SK-N-MC (cell line): ENCODE measurements at regions not wholly inside any gene's neighbourhood (a gene's known extent, or its start where the extent isn't known, plus 50 kb on each side); places are given as distances from the start of the nearest gene placed in this dataset.

Experiments
- EZH2 ChIP-seq: fragments of 200-600 bp; sonication (generic); IDR thresholded peaks from one replicate; pipeline ENCODE4 v1.6.1; 2017; ENCODE audit warnings: antibody characterized with exemption
- POLR2AphosphoS5 ChIP-seq: IDR thresholded peaks from 2 replicates; pipeline ENCODE4 v1.6.1; 2012; ENCODE audit warnings: mild to moderate bottlenecking, low read depth, low read length, borderline replicate concordance

DNA sequence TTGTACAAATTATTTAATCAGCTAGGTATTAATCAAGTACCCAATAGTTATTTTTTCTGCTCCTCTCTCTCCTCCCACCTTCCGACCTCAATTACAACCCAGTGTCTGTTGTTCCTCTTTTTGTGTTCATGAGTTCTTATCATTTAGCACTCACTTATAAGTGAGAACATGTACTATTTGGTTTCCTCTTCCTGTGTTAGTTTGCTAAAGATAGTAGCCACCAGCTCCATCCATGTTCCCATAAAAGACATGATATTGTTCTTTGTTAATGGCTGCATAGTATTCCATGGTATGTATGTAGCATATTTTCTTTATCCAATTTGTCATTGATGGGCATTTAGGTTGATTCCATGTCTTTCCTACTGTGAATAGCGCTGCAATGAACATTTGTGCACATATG is 652.8 kb upstream of the CITED2 start:
- no peak for TF ChIP-seq POLR2AphosphoS5
- no peak for TF ChIP-seq EZH2
